ENCODE measurements at regions not wholly inside any gene's neighbourhood (a gene's known extent, or its start where the extent isn't known, plus 50 kb on each side); places are given as distances from the start of the nearest gene placed in this dataset.

DNA sequence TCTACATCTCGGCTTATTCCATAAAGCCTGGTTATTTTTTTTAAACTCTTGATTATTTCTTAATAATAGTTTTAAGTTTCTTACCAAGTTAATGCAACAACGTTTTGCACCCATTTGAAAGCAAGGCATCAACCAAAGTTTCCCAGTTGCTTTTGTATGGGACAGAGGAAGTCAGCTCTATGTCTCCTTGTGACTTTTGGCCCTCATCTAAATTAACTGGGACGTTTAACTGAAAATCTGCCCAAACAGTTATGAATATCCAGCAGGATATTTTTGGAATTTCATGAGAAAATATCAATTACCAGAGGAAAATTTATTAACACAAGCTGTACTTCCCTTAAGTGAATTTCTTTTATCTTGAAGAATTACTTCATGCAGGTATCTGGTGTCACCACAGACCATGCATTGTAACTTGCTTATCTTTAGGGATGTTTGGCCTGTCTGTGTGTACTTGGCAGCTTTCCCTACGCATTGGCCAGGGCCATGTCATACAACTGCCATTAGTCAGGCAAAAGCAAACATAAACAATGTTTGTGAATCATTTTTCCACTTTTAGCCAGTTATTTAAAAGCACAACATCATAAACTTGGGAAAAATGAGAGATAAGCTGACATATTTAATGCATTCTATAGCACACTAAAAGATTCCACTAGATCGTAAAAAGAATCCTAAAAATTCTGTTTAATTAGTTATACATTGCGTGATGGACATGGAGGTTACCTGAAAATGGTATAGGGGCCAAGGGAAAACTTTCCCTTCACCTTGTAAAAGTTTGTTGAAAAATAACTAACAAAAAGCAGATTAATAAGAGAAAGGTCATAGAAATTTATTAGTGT lies 101.4 kb upstream of the PDE5A start:
- no peak for TF ChIP-seq JUND (IDR thresholded peaks at IDR 0.05; ENCODE audit: low read depth)
- DNase-seq (ENCODE audit: low read depth in 1 of 2, low spot score in 1 of 2): peak in 1 of 2 experiments; percentile 5
- in situ Hi-C loops (cut with HindIII; ENCODE audit: low pct_unique_long_range_greater_than_20kb, low sequenced_read_pairs): no loop called here

DNA sequence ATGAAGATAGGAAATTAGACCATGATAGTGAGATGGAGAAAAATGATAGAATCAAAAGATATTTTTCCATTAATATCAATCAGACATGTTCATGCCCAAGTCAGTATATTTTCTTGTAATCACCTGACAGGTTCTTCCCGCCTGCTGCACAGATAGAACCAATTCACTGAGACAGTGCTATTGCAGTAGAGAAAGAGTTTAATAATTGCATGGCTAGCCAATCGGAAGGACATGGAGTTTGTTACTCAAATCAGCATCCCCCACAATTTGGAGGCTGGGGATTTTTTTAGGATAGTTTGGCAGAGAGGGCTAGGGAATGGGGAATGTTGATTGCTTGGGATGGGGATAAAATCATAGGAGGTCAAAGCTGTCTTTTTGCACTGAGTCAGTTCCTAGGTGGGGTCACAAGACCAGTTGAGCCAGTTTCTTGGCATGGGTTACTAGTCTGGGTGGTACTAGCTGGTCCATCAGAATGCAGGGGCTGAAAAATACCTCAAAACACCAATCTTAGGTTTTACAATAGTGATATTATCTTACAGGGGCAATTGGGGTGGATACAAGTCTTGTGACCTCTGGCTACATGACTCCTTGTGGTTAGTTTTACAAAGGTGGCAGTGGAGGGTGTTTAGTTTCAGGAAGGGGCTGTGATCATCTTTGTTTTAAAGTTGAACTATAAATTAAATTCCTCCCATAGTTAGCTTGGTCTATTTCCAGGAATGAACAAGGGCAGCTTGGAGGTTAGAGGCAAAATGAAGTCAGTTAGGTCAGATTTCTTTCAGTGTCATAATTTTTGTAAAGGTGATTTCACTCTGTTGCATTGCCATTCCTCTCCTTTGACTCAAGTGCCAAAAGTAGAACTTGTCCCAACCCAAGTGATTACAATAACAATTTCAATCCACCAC lies 100.3 kb upstream of the PDE5A start:
- no peak for TF ChIP-seq JUND (IDR thresholded peaks at IDR 0.05; ENCODE audit: low read depth)
- in situ Hi-C loops (cut with HindIII; ENCODE audit: low pct_unique_long_range_greater_than_20kb, low sequenced_read_pairs): no loop called here
- no peak for DNase-seq (ENCODE audit: low read depth in 1 of 2, low spot score in 1 of 2)

DNA sequence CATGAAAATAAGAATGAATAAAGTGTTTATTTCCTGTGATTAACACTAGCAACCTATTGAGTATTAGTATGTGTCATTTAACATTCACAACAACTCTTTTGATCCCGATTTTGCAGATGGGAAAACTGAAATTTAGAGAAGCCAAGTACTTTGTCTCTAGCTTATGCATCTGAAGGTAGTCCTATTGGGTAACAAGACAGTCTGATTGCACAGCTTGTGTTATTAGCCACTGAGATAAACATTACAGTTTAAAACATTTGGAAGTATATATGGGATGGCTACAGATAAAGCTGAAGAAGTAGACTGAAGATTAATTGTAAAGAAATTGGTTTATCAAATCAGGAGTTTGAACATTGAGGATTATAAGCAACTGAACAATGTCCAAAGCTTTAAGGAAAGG lies 99.6 kb upstream of the PDE5A start:
- in situ Hi-C loops (cut with HindIII; ENCODE audit: low pct_unique_long_range_greater_than_20kb, low sequenced_read_pairs): no loop called here
- DNase-seq (ENCODE audit: low read depth in 1 of 2, low spot score in 1 of 2): no peak
- no peak for TF ChIP-seq JUND (IDR thresholded peaks at IDR 0.05; ENCODE audit: low read depth)

DNA sequence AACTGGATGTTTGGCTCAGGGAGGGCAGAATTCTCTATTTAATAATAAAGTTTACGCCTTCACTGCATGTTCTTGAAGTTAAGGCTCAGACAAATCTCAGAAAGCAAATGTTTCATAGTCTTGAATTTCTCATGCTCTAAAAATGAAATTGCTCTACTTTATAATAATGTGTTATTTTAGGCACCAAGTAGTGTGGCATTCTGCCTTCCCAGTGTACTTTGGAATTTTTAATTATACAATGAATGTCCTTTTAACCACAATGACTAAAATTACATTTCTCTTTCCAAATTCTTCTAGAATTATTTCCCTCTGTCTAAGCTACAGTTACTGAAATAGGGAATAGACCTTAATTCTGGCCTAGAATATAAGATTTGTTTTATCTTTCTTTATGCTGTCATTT lies 97.9 kb upstream of the PDE5A start:
- no peak for TF ChIP-seq JUND (IDR thresholded peaks at IDR 0.05; ENCODE audit: low read depth)
- in situ Hi-C loops (cut with HindIII; ENCODE audit: low pct_unique_long_range_greater_than_20kb, low sequenced_read_pairs): no loop called here
- no peak for DNase-seq (ENCODE audit: low read depth in 1 of 2, low spot score in 1 of 2)

DNA sequence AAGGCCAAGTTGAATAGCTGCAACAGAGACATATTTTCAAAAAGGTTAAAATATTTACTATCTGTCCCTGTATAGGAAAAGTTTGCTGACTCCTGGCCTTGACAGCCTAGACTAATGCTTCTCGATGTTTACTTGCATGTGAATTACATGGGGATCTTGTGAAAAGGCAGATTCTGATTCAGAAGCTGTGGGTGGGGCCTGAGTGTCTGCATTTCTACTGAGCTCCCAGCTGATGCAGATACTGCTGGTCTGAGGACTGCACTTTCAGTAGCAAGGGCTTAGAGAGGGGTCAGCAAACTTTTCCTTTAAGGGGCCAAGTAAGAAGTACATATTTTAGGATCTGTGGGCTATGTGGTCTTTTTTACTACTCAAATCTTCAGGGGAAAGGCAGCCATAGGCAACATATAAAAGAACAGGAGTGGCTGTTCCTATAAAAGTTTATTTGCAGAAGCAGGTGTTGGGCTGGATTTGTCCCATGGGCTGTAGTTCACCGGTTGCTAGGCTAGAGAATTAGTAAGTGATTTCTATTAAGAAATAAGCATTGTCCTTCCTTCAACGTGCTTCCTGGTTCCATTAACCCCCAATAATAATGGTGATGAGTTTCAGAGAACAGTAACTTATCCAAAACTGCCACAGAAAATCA lies 97.2 kb upstream of the PDE5A start:
- no peak for DNase-seq (ENCODE audit: low read depth in 1 of 2, low spot score in 1 of 2)
- no peak for TF ChIP-seq JUND (IDR thresholded peaks at IDR 0.05; ENCODE audit: low read depth)
- in situ Hi-C loops (cut with HindIII; ENCODE audit: low pct_unique_long_range_greater_than_20kb, low sequenced_read_pairs): no loop called here

DNA sequence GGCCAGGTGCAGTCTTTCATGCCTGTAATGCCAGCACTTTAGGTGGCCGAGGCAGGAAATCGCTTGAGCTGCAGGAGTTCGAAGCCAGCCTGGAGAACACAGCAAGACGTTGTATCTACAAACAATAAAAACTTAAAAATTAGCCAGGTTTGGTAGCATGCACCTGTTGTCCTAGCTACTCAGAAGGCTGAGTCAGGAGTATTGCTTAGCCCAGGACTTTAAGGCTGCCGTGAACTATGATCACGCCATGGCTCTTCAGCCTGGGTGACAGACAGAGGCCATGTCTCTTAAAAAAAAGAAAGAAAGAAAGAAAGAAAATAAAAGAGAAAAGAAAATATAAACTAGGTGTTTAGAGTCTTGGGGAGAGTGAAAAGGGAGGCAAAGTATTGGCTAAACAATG lies 96.4 kb upstream of the PDE5A start:
- in situ Hi-C loops (cut with HindIII; ENCODE audit: low pct_unique_long_range_greater_than_20kb, low sequenced_read_pairs): no loop called here
- DNase-seq (ENCODE audit: low read depth in 1 of 2, low spot score in 1 of 2): no peak
- TF ChIP-seq JUND (IDR thresholded peaks at IDR 0.05; ENCODE audit: low read depth): no peak

DNA sequence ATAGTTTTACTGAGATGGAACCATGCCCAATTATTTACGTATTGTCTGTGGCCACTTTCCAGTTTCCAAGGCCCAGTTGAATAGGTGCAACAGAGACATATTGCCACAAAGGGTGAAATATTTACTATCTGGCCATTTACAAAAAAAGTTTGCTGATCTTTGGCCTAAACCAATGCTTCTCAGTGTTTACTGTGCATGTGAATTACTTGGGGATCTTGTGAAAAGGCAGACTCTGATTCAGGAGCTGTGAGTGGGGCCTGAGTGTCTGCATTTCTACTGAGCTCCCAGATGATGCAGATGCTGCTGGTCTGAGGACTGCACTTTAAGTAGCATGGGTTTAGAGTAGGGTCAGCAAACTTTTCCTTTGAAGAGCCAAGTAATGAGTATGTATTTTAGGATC lies 94.1 kb upstream of the PDE5A start:
- no peak for DNase-seq (ENCODE audit: low read depth in 1 of 2, low spot score in 1 of 2)
- no peak for TF ChIP-seq JUND (IDR thresholded peaks at IDR 0.05; ENCODE audit: low read depth)
- in situ Hi-C loops (cut with HindIII; ENCODE audit: low pct_unique_long_range_greater_than_20kb, low sequenced_read_pairs): no loop called here

DNA sequence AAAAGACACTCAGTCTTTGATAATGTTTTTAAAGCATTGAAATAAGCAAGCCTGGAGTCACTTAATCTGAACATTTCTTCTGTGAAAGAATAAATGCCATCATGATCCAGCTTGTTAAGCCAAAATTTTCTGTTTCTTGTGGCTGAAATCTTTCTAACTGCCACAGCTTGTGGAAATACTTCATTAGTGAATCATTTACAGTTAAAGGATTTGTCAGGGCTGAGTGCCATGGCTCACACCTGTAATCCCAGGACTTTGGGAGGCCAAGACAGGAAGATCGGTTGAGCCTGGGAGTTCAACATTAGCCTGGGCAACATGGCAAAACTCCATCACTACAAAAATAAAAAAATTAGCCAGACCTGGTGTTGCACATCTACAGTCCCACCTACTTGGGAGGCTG lies 93.3 kb upstream of the PDE5A start:
- in situ Hi-C loops (cut with HindIII; ENCODE audit: low pct_unique_long_range_greater_than_20kb, low sequenced_read_pairs): no loop called here

DNA sequence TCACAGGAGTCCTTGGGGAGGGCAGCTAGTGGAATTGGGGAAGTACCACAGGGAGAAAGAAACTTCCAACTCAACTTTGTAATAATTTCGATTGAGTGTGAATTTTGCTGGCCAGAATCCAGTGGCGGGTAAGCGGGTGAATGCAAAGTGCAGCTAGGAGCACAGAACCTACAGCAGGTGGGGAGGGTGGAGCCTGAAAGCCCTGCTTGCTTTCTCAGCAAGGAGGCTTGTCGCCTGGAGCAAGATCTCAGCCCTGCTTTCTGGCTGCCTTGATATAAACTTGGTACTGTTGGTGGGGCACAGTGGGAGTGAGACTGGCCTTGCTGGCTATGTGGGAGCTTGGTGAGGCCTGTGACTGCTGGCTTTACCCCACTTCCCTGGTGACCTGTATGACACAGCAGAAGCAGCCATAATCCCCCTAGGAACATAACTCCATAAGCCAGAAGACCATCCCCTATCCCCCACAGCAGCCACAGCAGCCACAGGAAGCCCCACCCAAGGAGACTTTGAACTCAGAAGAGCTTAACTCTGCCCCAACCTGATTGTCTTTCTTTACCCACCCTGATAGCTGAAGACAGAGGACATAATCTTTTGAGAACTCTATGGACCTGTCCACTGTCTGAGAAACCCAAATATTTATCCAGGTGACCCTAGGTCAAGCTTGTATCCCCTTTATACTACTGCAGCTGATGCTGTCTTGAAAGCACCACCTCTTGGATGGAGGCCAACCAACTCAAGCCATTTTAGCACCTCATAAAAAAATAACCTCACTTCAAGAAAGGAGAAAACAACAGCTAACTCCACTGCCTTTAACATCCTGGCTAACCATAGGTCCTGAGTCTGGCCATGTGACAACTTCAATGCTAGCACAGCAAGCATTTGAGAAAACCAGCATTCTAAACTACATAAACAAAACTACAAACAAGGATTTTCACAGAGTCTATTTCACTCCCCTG lies 87.2 kb upstream of the PDE5A start:
- DNase-seq (ENCODE audit: low read depth in 1 of 2, low spot score in 1 of 2): no peak
- no peak for TF ChIP-seq JUND (IDR thresholded peaks at IDR 0.05; ENCODE audit: low read depth)
- in situ Hi-C loops (cut with HindIII; ENCODE audit: low pct_unique_long_range_greater_than_20kb, low sequenced_read_pairs): no loop called here

More for the DNA sequence above, 93.3 kb upstream of the PDE5A start:
- TF ChIP-seq JUND (IDR thresholded peaks at IDR 0.05; ENCODE audit: low read depth): no peak
- DNase-seq (ENCODE audit: low read depth in 1 of 2, low spot score in 1 of 2): no peak

DNA sequence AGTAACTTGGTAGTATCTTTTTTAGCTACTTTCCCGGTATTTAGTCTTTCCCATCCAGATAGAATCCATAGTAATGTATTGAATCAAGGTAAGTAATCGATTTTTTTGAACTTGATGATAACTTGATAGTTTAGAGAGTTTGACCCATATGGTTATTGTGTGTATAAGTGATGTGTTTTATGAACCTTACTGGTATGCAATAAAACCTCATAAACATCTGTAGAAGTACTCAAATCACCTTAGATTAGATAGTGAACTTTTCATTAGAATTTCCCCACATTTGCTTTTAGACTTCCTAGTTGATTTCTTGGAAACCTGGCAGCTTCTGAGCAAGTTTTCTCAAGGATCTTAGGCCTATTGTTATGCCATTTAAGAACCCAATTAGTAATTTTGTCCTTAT lies 80.8 kb upstream of the PDE5A start:
- in situ Hi-C loops (cut with HindIII; ENCODE audit: low pct_unique_long_range_greater_than_20kb, low sequenced_read_pairs): no loop called here
- no peak for TF ChIP-seq JUND (IDR thresholded peaks at IDR 0.05; ENCODE audit: low read depth)
- no peak for DNase-seq (ENCODE audit: low read depth in 1 of 2, low spot score in 1 of 2)

DNA sequence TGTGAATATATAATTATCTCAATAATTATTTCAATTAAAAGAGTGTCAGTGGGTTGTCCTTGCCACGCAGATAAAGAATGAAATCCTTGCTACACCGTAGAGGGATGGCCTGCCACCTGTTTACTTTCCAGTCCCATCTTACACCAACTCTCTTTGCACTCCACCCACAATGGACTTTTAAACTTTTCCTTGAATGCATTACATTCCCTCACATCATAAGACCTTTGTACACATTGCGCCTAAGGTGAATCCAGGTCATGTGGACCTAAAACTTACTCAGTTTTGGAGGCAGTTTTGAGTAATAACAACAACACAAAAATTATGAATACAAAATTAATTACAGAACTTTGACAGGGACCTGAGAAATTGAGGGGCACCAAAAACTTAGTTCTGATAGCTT lies 78.7 kb upstream of the PDE5A start:
- no peak for DNase-seq (ENCODE audit: low read depth in 1 of 2, low spot score in 1 of 2)
- in situ Hi-C loops (cut with HindIII; ENCODE audit: low pct_unique_long_range_greater_than_20kb, low sequenced_read_pairs): no loop called here
- TF ChIP-seq JUND (IDR thresholded peaks at IDR 0.05; ENCODE audit: low read depth): no peak

DNA sequence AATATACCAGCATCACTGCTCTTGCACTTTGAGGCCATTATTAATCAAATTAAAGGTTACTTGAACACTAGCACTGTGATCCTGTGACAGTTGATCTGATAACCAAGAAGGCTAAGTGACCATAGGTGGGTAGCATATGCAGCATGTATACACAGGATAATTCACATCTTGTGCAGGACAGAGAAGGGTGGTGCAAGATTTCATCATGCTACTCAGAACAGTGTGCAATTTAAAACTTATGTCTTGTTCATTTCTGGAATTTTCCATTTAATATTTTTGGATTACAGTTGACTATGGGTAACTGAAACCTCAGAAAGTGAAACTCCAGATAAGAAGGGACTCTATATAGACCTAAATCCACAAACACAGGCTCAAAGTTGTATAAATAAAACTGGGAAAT lies 78.2 kb upstream of the PDE5A start:
- TF ChIP-seq JUND (IDR thresholded peaks at IDR 0.05; ENCODE audit: low read depth): no peak
- no peak for DNase-seq (ENCODE audit: low read depth in 1 of 2, low spot score in 1 of 2)
- in situ Hi-C loops (cut with HindIII; ENCODE audit: low pct_unique_long_range_greater_than_20kb, low sequenced_read_pairs): no loop called here
